Dermis microvascular lymphatic vessel endothelial cell (primary cell): ENCODE measurements at regions not wholly inside any gene's neighbourhood (a gene's known extent, or its start where the extent isn't known, plus 50 kb on each side); places are given as distances from the start of the nearest gene placed in this dataset.
"Not testable (repeated sequence)": the region's sequence is repeated elsewhere in the genome, so short reads cannot be mapped to it uniquely, and the experiment has no call there.

Source experiments
- DNase-seq, 2 donors: peaks; one replicate each; pipeline versions ENCODE4 v3.0.0 to v3.0.0-alpha.2; 2010; ENCODE audit warnings: low read depth in 2 of 2

DNA sequence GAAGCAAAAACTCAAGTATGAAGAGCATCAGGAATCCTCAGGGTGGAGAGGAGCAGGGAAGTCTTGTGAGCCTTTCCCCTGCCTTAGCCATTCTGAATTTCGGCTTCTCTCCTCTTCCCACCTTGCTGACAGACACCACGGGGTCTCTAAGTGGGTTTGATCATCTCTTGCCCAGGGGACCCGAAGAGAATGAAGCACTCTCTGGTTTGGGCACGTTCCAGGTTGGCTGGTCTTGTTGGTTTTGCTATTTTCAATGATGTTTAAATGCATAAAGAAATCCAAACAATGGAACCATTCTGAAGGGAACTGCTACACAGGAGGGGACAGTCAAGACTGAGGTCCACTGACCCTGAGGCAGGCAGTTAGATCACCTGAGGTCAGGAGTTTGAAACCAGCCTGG lies 131.7 kb downstream of the PXDC1 start:
- no peak for DNase-seq

DNA sequence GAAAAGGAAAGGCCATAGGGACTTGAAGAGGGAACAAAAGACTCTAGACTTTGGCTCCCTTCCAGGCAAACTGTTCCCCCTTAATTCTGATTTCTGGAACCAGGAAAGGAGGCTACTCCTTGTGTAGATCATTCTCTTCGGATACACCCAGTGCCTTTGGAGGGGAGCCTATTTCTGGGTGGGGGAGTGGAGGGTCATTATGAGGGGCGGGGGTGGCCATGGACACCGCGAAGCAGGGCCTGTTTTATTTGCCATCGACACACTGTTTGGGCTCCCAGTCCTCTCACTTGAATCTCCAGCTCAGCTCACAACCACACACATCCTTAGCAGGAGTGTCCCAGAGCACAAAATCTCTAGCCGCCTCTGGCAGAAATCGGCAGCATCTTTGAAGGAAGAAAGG lies 132.3 kb downstream of the PXDC1 start:
- no peak for DNase-seq

DNA sequence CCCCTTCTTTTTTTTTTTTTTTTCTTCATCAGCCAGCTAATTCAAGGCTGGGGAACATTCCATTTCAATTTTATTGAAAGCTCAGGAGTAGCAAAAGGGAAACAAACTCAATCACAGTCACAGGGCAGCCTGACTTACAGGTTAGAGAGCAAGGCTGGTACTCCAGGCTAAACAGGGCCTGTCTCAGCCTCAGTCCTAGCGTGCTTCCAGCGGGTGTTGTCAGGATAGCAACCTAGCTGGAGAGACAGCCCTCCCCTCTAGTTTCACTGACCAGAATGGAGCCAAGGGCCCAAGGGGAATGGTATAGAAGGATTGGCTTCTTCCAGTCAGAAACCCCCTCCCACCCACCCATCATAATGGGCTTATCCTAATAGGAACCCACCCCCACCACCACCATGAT lies 132.9 kb downstream of the PXDC1 start:
- no peak for DNase-seq

DNA sequence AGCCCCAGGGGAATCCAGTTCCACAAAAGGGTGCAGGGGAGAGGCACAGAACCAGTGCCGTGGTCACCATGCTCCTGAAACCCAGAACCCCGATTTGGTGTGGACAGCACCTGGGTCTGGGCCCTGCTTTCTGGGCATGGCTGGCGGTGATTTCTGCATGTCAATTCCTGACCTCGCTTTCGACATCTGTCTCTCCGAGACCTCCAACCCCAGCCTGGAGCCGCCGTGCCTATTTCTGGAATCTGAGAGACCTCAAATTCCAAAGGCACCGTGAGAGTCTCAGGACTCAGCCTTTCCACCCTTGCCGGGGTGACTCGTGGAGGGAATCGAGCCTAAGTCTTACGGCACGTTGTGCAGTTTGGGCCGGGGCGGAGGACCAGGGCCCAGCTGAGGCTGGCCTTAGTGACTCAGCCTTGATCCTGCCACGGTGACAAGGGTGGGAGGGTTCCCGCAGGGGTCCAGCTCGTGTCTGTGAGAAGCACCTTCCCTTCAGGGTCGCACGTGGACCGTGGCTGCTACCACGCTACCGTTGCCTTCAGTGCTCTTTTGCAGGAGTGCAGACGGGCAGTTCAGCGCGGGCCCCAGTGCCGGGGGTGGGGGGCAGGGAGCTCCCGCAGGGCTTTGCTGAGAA lies 133.7 kb downstream of the PXDC1 start:
- no peak for DNase-seq

DNA sequence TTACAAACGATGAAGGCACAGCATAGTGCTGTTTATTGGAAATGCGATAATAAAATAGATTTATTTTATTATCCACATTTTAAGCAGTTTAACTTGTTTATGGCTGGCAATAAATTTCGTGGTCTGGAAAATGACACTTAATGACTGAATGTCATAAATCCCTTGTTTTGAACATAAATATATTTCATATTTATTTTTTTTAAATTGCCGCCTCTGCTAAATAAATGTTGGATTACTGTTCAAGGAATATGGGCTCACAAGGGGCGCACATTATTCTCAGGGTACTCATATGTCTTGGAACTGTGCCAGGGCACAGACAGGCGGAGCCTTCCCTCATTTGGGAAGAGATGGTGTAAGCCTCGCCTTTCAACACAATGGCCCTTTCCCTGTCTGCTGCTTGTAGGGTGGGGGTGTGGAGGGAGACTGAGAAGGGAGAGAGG lies 134.3 kb downstream of the PXDC1 start:
- DNase-seq: no peak

DNA sequence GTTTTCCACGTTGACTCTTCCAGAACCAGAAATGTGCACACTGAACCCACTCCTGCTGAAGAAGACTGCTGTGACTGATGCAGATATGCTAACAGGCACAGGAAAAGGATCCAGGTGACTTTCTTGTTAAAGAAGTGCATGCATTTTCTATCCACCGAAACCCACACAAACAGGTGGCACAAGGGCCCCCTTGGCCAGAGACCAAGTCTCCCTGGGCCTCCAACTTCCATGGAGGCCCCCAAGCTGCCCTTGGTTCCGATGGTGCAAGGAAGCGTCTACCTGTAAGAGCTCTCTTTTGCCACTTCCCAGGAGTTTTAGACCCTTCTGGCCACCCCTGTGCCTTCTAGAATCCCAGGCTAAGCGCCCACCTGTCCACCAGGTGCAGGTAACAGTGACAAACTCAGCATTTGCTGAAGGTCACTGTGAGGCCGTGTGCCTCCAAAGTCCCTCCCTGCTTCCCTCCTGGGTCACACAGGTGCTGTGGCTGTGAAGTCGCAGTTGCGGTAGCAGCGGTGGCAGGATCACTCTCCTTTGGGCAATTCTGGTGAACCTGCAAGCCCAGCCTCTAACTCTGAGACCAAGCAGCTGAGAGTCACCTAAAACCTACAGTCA lies 134.8 kb downstream of the PXDC1 start:
- DNase-seq: no peak

DNA sequence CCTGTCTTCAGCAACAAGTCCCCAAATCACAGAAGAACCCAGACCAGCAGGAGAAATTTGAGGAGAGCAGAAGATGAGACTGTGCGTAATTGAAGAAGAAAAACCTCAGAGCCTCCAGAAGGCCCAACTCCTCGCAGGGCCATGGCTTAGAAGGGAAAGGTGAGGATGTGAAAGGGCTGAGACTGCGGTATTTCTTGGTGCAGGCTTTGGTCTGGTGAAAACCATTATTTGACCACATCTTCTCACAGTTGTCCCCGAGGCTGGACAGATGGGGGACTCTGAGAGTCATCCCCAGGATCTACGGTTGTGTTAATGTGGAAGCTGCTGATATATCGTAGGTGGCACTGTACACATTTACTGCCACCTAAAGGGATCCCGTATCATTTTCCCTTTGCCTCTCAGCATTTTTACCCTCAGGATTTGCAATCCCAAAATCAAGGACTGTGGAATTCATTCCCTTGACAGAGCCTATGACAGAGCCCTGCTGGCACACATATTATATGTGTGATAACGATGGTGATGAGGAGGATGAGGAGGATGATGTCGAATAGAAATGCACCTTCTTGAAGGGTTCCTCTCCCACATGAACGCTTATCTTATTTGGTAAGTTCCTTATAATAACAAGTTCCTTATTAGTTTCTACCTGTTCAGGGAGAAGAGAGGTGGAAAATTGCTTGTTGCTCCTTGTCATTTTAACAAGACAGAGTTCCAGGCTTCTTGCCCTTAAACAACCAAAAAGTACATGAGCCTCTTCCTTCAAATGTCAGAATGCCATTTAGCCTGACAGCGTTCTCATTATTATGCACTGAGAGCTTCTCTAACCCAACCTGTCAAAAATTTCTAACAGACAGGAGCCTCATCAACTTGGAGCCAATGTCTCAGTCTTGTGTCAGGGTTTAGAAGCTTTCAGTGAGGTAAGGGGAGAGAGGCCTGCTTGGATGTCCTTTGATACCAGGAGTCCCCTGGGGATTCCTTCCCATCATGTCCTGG lies 135.8 kb downstream of the PXDC1 start:
- DNase-seq: no peak

DNA sequence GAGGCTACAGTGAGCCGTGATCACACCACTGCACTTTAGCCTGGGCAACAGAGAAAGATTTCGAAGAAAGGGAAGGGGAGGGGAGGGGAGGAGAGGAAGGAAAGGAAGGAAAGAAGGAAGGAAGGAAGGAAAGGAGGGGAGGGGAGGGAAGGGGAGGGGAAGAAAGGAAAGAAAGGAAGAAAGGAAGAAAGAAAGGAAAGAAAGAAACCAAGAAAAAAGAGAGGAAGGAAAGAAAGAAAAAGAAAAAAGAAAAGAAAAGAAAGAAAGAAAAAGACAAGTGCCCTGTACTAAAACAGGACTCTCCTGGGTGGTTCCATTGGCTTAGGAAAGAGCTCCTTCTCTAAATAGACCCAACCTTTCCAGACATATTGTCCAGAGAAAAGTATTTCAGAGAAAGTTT lies 136.6 kb downstream of the PXDC1 start:
- DNase-seq: no peak

DNA sequence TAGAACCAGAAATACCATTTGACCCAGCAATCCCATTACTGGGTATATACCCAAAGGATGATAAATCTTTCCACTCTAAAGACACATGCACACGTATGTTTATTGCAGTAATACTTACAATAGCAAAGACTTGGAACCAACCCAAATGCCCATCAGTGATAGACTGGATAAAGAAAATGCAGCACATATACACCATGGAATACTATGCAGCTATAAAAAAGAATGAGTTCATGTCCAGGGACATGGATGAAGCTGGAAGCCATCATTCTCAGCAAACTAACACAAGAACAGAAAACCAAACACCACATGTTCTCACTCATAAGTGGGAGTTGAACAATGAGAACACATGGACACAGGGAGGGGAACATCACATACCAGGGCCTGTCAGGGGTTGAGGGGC lies 137.9 kb downstream of the PXDC1 start:
- DNase-seq: not testable (repeated sequence)

DNA sequence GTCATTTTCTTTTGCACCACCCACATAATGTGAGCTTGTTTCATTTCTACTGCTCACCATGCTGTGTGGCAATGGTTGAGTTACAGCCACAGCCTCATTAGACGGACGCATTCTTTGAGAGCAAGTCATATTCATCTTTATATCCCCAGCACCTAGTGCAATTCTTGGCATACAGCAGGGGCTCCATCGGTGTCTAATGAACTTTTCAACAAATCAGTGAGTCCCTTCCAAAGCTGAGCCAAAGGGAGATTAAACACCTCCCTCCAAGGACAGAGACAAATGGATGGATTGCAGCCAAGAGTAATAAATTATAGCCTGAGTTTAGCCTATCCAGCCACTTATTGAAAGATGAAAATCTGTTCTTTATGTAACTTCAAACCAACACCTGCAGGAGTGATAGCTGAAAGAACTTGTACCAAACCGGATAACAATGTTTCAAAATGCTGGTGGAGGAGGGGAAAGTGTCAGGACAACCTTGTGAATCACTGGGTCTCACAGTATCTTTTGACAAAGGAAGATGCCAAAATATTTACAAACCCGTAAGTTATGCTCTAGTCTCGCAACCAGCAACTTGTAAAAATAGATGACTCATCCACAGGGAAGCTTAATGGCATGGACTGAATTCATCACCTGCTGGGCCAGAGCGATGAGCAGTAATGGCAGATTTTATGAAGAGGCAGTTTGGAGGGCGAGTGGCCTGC lies 139.0 kb downstream of the PXDC1 start:
- DNase-seq: peak; percentile 43 to 85

DNA sequence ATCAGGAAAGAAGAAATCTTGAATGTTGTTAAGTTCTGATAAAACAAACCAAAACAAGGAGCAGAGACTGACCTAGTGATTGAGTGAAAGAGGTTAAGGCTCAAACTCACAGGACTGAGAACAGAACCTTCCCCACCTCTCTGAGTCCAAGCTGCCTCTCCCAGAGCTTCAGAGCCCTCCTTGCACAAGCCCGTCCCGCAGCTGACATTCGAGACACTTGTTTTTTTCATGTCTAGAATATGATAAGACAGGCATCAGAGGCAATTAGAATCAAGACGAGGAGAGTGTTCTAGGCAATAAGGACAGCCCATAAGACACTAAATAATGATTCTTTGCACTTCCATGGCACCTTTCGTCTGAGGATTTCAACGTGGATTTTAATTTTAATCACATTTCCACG lies 140.6 kb downstream of the PXDC1 start:
- no peak for DNase-seq

DNA sequence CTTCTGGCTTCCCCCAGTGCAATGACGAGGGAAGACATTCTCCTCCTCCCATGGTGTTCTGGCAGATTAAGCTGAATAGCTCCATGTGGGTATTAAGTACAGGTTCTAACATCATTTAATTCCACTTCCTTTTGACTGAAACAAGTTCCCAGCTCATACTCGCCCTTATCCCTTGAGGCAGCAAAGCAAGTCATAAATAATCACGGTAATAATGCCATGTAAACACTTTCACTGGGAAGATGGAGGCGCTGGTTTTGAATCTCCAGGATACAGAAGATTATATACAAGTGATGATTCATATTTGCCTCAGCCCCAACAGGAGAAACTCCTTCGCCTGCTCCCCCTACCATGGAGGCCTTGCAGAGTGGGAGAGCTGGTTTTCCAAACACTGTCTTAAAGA lies 141.3 kb downstream of the PXDC1 start:
- DNase-seq: no peak

DNA sequence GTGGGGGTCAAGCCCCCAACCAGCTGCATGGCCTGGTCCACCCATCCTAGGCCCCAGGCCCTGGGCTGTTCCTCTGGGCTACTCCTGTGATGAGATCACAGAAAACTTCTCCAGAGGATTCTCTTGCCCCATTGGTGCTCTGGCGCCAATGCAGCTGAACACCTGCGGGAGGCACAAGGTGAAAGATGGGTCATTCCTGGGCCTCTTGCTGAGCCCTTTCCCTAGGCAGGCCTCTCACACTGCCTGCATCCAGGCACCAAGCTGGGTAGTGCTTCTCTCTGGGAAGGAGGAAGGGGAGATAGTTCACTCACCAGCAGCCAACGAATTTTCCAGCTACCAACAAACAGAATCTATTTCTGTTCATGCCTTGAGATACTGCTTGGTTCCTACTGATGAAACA lies 142.1 kb downstream of the PXDC1 start:
- DNase-seq: no peak

DNA sequence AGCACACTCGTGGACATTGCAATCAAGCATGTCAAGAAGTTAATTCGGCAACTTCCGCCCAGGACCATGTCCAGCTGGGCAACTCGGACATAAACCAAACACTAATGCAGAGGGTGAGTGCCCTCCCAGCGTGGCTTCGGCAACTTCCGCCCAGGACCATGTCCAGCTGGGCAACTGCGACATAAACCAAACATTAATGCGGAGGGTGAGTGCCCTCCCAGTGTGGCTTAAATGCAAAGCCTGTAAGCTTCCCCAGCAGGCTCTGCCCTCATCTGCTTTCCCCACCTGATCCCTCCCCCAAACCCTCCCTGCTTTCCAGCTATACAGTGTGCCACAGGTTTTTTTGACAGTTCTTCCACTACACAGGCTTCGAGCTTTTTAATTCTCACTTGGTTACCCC lies 143.4 kb downstream of the PXDC1 start:
- DNase-seq: no peak

DNA sequence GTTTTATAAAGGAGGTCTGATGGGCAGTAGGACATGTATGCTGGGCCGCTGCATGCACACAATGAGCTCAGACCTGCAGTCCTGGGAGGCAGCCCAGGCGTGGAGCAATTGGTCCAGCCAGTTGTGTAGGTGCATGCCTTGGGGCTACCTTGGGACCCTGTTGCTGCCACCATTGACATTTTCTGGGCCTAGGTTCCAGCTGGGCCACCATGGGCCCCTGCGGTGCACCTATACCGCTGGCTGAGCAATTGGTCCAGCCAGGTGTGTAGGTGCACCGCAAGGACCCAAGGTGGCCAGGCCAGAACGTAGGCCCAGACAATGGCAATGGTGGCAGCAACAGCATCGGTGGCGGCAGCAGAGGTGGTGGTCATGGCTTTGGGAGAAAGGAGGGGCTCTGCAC lies 143.9 kb downstream of the PXDC1 start:
- no peak for DNase-seq

DNA sequence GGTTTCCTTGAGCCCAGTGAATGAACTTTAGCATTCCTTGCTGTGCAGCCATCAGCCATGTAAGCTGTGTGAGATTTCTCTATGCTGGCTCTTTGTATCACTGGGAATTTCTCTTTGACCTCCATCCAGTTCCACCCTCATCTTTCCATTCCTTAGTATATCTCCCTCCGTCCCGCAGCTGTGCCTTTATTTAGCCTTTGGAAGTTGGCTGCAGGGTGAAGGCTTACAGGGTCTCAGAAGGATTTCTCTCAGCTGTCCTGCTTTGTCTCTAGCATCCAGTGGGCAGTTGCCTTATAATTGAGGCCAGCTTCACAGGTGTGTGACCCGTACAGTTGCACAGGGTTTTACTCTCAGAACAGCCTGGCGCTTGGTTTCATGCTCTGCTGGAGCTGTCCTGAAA lies 144.3 kb downstream of the PXDC1 start:
- DNase-seq: no peak

DNA sequence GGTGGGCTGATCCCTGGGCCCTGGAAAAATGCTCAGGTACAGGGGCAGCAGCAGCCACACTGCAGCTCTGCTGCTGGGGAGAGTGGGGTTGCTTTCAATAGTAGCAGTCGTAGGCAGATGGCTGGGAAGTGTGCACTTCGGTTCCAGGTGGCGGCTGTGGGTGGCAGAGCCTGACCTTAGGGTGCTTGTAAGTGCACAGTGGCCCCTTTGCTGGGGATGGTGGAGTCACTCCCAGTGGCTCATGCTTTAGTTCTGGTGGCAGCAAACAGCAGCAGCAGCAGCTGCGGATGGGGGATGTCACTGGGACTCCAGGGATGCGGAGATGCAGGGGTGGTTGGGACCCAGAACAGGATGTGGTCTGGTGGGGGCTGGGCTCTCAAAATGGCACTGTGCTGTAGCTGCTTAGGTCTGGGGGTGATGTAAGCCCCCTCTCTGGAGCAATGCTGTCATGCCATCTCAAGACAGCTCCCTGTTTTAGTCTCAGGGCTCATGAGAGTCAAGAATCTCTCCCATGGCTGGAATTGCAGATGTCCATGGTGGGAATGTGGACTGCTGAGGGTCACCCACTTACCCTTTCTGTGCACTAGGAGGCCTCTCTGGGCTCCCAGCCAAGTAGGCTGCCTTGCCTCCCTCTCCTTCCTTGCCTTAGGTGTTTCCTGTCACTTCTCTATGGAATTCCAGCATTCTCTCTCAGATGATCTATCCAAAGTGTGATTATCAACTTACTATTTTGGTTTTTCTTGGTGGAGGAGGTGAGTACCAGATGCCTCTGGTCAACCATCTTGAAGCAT lies 146.7 kb upstream of the SLC22A23 start:
- peak in 1 of 2 donors; percentile 28 for DNase-seq

DNA sequence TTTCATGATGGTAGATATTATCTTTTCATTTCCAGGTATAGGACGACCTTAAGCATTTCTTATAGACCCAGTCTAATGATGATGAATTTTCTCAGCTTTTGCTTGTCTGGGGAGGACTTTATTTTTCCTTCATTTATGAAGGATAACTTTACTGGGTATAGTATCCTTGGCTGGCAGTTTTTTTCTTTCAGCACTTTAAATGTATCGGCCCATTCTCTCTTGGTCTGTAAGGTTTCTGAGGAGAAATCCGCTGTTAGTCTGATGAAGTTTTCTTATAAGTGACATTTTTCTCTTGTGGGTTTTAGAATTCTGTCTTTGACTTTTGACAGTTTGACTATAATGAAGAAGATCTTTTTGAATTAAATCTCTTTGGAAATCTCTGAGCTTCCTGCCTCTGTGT lies 144.7 kb upstream of the SLC22A23 start:
- no peak for DNase-seq

DNA sequence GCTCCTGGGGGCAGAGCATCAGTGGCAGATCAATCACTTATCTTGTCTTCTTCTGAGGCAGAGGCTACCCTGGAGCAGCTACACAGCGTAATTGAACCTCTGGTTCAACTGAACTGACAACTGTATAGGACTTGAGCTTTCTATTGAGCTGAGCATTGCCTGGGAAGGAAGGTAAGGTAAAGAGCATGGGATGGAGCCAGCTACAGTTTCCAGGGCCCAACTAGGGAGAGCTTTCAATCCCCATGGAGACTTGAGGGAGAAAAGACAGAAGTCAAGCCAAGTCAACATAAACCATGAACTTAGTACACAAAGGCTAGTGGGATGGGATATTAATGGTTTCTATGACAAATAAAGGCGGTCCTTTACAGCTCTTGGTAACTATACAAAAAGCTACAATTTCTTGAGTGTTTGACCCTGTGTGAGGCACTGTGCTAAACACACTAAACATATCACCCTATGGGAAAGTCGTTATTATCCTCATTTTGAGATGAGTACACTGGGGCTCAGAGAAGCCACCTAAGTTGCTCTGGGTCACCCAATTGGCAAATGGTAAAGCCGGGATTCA lies 140.7 kb upstream of the SLC22A23 start:
- DNase-seq: no peak

DNA sequence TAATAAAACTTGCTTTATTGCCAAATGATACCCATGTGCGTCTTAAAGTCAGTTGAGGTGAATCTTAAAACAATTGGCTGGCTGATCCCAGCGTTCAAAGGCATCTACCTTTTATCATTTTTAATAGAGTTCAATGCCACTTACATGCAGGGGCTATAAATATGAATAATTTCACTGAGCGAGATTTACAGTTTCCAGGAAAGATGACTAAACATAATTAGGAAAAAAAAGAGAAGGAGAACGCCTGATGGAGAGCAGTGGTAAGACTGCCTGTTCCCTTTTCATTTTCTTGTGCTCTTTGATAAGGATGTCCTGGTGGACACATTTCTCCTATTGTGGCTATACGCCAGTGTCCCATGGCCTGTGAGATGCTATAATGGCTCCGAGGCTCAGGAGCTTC lies 139.9 kb upstream of the SLC22A23 start:
- DNase-seq: no peak

DNA sequence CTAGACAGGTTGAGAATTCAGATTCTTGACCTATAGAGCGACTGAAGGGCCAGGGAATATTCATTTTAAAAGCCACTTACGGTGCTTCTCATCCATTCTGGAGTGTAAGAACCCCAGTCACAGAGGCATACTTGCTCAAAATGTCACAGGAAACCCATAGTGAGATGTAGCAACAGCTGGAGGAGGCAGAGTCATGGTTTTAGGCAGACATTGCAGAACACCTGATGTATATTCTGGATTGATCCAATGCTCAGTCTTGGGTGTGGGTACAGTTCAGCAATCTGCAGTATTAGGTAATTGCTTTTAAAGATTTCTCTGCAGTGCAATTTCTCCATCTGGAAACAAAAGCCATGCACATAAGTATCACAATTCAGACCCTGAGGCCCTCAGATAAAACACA lies 137.4 kb upstream of the SLC22A23 start:
- no peak for DNase-seq
